ENCODE measurements at regions not wholly inside any gene's neighbourhood (a gene's known extent, or its start where the extent isn't known, plus 50 kb on each side); places are given as distances from the start of the nearest gene placed in this dataset.

- DNase-seq = no peak
Observed at GRCh38 chr7:47663851-47664250, 81.9 kb upstream of the TNS3 start.

GRCh38 chr7:47663213-47663612, 81.3 kb upstream of the TNS3 start:
- DNase-seq = no peak

- no peak for DNase-seq
Observed at GRCh38 chr7:47661051-47661714, 79.3 kb upstream of the TNS3 start.

- no peak for DNase-seq
Observed at GRCh38 chr7:47659664-47660462, 78.0 kb upstream of the TNS3 start.

- DNase-seq = no peak
Observed at GRCh38 chr7:47658886-47659635, 77.2 kb upstream of the TNS3 start.

- DNase-seq = no peak
Observed at GRCh38 chr7:47657126-47657525, 75.2 kb upstream of the TNS3 start.

- DNase-seq = no peak
Observed at GRCh38 chr7:47654672-47655298, 72.9 kb upstream of the TNS3 start.

GRCh38 chr7:47653550-47654411, 71.9 kb upstream of the TNS3 start:
- DNase-seq = no peak

GRCh38 chr7:47652591-47652990, 70.7 kb upstream of the TNS3 start:
- DNase-seq = no peak

- no peak for DNase-seq
Observed at GRCh38 chr7:47651355-47652317, 69.7 kb upstream of the TNS3 start.

GRCh38 chr7:47649919-47650318, 68.0 kb upstream of the TNS3 start:
- DNase-seq = no peak

- DNase-seq = no peak
Observed at GRCh38 chr7:47648275-47648925, 66.5 kb upstream of the TNS3 start.

- no peak for DNase-seq
Observed at GRCh38 chr7:47647918-47648250, 66.0 kb upstream of the TNS3 start.

GRCh38 chr7:47647181-47647917, 65.4 kb upstream of the TNS3 start:
- no peak for DNase-seq

- DNase-seq = no peak
Observed at GRCh38 chr7:47643716-47644400, 61.9 kb upstream of the TNS3 start.

GRCh38 chr7:47640265-47640664, 58.4 kb upstream of the TNS3 start:
- DNase-seq = no peak

- DNase-seq = no peak
Observed at GRCh38 chr7:47639495-47640110, 57.7 kb upstream of the TNS3 start.

Measured in renal pelvis (tissue), 1 donor.